Germinal center (tissue), 1 donor: ENCODE measurements at regions not wholly inside any gene's neighbourhood (a gene's known extent, or its start where the extent isn't known, plus 50 kb on each side); places are given as distances from the start of the nearest gene placed in this dataset.

Experiments
- DNase-seq: peaks from one replicate; pipeline ENCODE4 v3.0.0; 2012; ENCODE audit warnings: mixed read lengths, low spot score

DNA sequence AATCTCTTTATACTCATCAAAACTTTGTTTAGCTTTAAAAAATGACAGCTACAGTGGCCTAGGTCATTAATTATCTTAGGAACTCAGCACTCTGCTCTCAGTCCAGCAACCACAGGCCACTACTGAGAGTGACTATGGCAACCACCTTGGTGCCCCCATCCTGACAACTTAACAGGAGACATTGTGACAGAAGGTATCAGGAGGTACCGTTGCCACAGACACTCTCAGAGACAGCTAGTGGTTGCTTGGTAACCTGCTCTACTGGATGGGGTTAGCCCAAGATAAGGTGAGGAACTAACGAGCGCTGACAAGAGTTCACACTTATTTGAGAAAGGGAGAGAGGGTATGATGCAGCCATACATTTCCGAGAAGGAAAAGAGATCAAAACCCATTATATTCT, 76.1 kb upstream of the TFAP2D start:
- no peak for DNase-seq

DNA sequence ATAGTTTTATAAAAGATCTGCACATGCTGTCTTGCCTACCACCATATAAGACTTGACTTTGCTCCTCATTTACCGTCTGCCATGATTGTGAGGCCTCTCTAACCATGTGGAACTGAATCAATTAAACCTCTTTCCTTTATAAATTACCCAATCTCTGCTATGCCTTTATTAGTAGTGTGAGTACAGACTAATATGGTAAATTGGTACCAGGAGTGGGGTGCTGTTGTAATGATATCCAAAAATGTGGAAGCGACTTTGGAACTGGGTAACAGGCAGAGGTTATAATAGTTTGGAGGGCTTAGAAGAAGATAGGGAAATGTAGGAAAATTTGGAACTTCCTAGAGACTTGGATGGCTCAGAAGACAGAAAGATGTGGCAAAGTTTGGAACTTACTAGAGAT, 64.2 kb upstream of the TFAP2D start:
- no peak for DNase-seq

DNA sequence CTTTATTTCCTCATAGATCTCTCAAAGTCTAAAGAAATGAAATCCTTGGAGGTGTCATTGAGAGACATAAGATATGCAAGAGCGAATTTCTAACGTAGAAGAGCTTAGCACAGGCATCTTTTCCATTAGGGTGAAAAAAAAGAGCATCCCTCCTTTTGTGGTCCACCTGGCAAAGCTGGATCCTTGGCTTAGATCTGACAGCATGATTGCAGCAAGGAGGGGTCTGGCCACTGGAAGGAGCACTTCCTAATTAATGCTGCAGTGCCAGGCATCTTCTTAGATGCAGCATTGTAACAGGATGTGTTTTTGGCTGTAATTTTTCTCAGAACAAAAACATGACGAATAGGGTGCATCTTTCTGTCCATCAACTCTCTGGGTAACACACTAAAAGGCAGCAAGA, 60.1 kb upstream of the TFAP2D start:
- no peak for DNase-seq

DNA sequence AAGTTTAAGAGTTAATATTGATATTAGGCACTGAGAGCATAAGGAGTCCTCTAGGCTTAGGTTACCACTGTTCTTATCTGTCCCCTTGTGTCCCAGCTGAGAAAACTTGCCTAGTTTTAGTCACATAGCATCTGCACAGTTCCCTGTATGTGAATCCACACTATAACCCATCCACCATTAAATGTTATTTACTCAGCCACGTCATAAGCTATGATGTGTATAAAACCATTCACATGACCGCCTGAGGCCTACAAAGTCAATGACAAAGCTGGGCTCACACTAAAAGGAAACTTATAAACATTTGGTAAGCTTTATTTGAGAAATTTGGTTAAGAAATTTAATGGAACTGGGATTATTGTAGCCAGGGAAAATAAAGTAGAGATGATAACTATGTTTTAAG, 59.2 kb upstream of the TFAP2D start:
- no peak for DNase-seq

DNA sequence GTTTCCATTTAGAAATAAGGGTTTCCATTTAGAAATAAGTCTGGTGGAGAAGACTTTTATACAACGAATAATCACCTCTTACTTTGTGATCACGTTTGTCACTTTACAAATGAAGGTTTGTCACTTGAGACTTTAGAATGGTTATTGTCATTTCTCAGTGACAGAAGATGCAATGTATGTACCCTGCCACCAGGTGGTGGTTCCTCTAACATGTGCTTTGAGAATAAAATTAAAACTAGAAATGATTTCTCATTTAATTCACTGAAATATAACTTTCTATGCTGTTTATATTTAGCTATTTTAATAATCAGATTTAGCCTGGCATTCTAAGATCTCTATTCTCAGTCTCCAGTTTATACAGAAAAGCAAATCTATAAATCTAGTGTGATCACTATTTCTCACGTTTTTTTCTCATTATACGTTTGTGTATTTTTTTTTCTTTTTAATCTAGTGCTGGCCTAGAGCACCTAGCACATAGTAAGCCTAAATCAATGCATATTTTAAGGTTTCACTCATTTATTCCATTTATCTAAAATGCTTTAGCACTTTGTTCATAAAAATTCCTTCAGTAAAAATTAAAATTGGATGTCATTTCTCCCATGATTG, 57.4 kb upstream of the TFAP2D start:
- peak; percentile 3 for DNase-seq

DNA sequence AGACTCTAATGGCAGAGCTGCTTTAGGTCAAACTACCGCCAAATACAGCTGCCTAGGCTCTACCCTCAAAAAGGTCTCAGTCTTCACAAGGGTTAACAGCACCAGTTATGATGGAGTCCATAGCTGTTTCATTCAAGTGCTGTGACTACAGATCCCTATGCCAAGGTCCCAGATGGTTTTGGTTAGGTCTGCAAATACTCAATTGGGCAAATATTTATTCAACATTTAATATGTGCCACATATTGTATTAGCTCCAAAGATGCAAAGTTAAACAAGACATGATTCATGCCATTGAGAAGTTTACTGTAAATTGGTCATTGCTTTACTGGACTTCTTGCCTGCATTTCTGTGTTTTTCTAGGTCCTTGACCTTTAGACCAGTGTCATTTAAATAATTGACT, 55.8 kb upstream of the TFAP2D start:
- no peak for DNase-seq

DNA sequence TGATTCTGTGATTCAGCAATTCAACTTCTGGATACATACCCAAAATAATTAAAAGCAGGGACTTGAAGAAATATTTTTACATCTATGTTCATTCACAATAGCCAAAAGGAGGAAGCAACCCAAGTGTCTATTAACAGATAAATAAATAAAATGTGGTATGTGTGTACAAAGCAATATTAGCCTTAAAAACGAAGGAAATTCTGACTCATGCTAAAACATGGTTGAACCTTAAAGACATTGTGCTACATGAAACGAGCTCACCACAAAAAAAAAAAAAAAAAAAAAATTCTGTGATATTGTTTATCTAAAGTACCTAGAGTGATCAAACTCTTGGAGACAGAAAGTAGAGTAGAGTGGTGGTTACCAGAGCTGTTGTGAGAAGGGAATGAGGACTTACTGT, 54.8 kb upstream of the TFAP2D start:
- no peak for DNase-seq

DNA sequence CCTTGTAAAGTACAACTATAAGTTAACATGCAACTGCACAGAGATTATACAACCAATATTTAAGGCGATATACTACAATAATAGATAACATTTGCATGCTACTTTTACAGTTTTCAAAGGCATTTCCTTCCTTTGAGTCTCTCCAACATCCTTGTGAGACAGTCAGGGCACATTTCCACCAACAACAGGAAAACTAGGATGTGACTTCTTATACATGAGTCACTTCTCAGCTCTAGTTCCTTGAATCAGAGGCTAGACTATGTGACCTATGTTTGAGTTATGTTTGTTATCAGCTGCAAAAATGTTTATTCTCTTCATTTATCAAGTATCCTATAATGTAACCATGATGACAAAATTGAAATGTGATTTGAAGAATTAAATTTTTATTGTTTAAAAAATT, 51.7 kb upstream of the TFAP2D start:
- no peak for DNase-seq
